ENCODE measurements at regions not wholly inside any gene's neighbourhood (a gene's known extent, or its start where the extent isn't known, plus 50 kb on each side); places are given as distances from the start of the nearest gene placed in this dataset.

GRCh38 chr13:71924931-71925330 lies 57.9 kb upstream of the DACH1 start:
- no peak for DNase-seq

- no peak for DNase-seq
Measured at GRCh38 chr13:71922194-71922593, 55.2 kb upstream of the DACH1 start.
